ENCODE measurements at regions not wholly inside any gene's neighbourhood (a gene's known extent, or its start where the extent isn't known, plus 50 kb on each side); places are given as distances from the start of the nearest gene placed in this dataset.

GRCh38 chr18:40347261-40347660, 1607.8 kb upstream of the PIK3C3 start:
- H3K27me3 ChIP-seq (ENCODE audit: insufficient read depth, low read depth) = no peaks in the 10 kb centered on the region
- no peaks in the 10 kb centered on the region for H3K79me2 ChIP-seq (ENCODE audit: insufficient read depth, low read depth)
- TF ChIP-seq, protein P1, sequence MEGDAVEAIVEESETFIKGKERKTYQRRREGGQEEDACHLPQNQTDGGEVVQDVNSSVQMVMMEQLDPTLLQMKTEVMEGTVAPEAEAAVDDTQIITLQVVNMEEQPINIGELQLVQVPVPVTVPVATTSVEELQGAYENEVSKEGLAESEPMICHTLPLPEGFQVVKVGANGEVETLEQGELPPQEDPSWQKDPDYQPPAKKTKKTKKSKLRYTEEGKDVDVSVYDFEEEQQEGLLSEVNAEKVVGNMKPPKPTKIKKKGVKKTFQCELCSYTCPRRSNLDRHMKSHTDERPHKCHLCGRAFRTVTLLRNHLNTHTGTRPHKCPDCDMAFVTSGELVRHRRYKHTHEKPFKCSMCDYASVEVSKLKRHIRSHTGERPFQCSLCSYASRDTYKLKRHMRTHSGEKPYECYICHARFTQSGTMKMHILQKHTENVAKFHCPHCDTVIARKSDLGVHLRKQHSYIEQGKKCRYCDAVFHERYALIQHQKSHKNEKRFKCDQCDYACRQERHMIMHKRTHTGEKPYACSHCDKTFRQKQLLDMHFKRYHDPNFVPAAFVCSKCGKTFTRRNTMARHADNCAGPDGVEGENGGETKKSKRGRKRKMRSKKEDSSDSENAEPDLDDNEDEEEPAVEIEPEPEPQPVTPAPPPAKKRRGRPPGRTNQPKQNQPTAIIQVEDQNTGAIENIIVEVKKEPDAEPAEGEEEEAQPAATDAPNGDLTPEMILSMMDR (conservative IDR thresholded peaks at IDR 0.05; ENCODE audit: low read depth, low read length) = no peak
- H3K27ac ChIP-seq = no peak overlapping the region
- no peak overlapping the region for H3K9ac ChIP-seq
- H3K4me1 ChIP-seq (ENCODE audit: low read depth, poor library complexity, severe bottlenecking) = no peaks in the 10 kb centered on the region
- no peak overlapping the region for H2AFZ ChIP-seq (ENCODE audit: low read depth)
- no peak overlapping the region for H3K4me3 ChIP-seq (IDR thresholded peaks at IDR 0.05; ENCODE audit: insufficient read depth, low read depth, low read length)
- no peak overlapping the region for H3K4me2 ChIP-seq
- no peaks in the 10 kb centered on the region for H4K20me1 ChIP-seq (ENCODE audit: insufficient read depth)
- no peaks in the 10 kb centered on the region for H3K36me3 ChIP-seq (ENCODE audit: insufficient read depth)

DNA sequence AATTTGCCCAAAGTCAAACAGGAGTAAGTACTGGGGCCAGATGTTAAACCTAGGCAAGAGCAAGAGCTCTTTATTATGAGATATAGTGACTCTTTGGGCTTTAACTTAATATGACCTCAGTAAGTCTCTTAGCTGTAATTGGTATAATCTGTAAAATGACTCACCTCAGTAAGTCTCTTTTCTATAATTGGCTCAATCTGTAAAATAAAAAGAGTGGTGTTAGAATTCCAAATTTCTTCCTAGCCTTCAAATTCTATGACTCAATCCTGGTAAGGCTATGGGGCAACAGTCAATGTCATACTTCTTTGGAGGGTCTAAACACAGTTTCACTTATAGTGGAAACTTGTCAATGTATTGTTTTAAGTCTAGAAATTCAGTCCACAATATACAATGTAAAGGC, 1608.9 kb upstream of the PIK3C3 start:
- TF ChIP-seq, protein P1 (conservative IDR thresholded peaks at IDR 0.05; ENCODE audit: low read depth, low read length) = no peak
- no peak overlapping the region for H2AFZ ChIP-seq (ENCODE audit: low read depth)

GRCh38 chr18:40341701-40342100, 1613.3 kb upstream of the PIK3C3 start:
- H3K4me1 ChIP-seq (ENCODE audit: low read depth, poor library complexity, severe bottlenecking) = no peaks in the 10 kb centered on the region
- TF ChIP-seq, protein P1 (conservative IDR thresholded peaks at IDR 0.05; ENCODE audit: low read depth, low read length) = no peak
- H2AFZ ChIP-seq (ENCODE audit: low read depth) = no peak overlapping the region
- H3K36me3 ChIP-seq (ENCODE audit: insufficient read depth) = no peaks in the 10 kb centered on the region
- H3K4me2 ChIP-seq = no peak overlapping the region
- H3K79me2 ChIP-seq (ENCODE audit: insufficient read depth, low read depth) = no peaks in the 10 kb centered on the region
- H3K4me3 ChIP-seq (IDR thresholded peaks at IDR 0.05; ENCODE audit: insufficient read depth, low read depth, low read length) = no peak overlapping the region
- H3K9ac ChIP-seq = no peak overlapping the region
- no peaks in the 10 kb centered on the region for H4K20me1 ChIP-seq (ENCODE audit: insufficient read depth)
- no peak overlapping the region for H3K27ac ChIP-seq
- H3K27me3 ChIP-seq (ENCODE audit: insufficient read depth, low read depth) = no peaks in the 10 kb centered on the region

More for the DNA sequence above, 1608.9 kb upstream of the PIK3C3 start:
- Histone ChIP-seq H3K4me3 (IDR thresholded peaks at IDR 0.05; ENCODE audit: insufficient read depth, low read depth, low read length) (no peak overlapping the region), H3K79me2 (ENCODE audit: insufficient read depth, low read depth) (no peaks in the 10 kb centered on the region), H3K4me2 (no peak overlapping the region), H3K9ac (no peak overlapping the region), H4K20me1 (ENCODE audit: insufficient read depth) (no peaks in the 10 kb centered on the region), H3K4me1 (ENCODE audit: low read depth, poor library complexity, severe bottlenecking) (no peaks in the 10 kb centered on the region), H3K36me3 (ENCODE audit: insufficient read depth) (no peaks in the 10 kb centered on the region), H3K27ac (no peak overlapping the region), H3K27me3 (ENCODE audit: insufficient read depth, low read depth) (no peaks in the 10 kb centered on the region)

- Histone ChIP-seq H3K27ac (no peak overlapping the region), H3K27me3 (ENCODE audit: insufficient read depth, low read depth) (no peaks in the 10 kb centered on the region)
Observed at GRCh38 chr18:40338284-40338683, 1616.8 kb upstream of the PIK3C3 start.

More at GRCh38 chr18:40338284-40338683, 1616.8 kb upstream of the PIK3C3 start:
- TF ChIP-seq, protein P1 (conservative IDR thresholded peaks at IDR 0.05; ENCODE audit: low read depth, low read length) = no peak
- H3K4me1 ChIP-seq (ENCODE audit: low read depth, poor library complexity, severe bottlenecking) = no peaks in the 10 kb centered on the region
- no peak overlapping the region for H3K4me3 ChIP-seq (IDR thresholded peaks at IDR 0.05; ENCODE audit: insufficient read depth, low read depth, low read length)
- no peaks in the 10 kb centered on the region for H4K20me1 ChIP-seq (ENCODE audit: insufficient read depth)
- no peak overlapping the region for H2AFZ ChIP-seq (ENCODE audit: low read depth)
- H3K4me2 ChIP-seq = no peak overlapping the region
- no peaks in the 10 kb centered on the region for H3K79me2 ChIP-seq (ENCODE audit: insufficient read depth, low read depth)
- no peaks in the 10 kb centered on the region for H3K36me3 ChIP-seq (ENCODE audit: insufficient read depth)
- H3K9ac ChIP-seq = no peak overlapping the region
